Activated T-helper 1 cell treated with anti-CD3 and anti-CD28 coated beads, Interleukin-12 subunit alpha, Interleukin-12 subunit beta, Interleukin-2, Interleukin-4 antibody, amounts not matched to agents 30 ng/mL and 10 ng/mL and 1 ng/mL, durations not matched to agents 14 hours and 24 hours and 36 hours (primary cell): ENCODE measurements at regions not wholly inside any gene's neighbourhood (a gene's known extent, or its start where the extent isn't known, plus 50 kb on each side); places are given as distances from the start of the nearest gene placed in this dataset.

Experiments used
- DNase-seq: peaks from one replicate; pipeline ENCODE4 v3.0.0; 2021; ENCODE audit warnings: low spot score
- H3K27ac Mint-ChIP-seq: one replicate; pipeline ENCODE4 v1.8.0; 2021; ENCODE audit warnings: mild to moderate bottlenecking, mixed read lengths
- H3K27me3 Mint-ChIP-seq: one replicate; pipeline ENCODE4 v1.8.0; 2022; ENCODE audit warnings: mild to moderate bottlenecking, moderate library complexity, mixed read lengths; ENCODE audit not compliant: insufficient read depth
- H3K36me3 Mint-ChIP-seq: one replicate; pipeline ENCODE4 v1.8.0; 2021; ENCODE audit warnings: low read depth, mixed read lengths
- H3K4me1 Mint-ChIP-seq: one replicate; pipeline ENCODE4 v1.8.0; 2021; ENCODE audit warnings: low read depth, mixed read lengths
- H3K4me3 Mint-ChIP-seq: one replicate; pipeline ENCODE4 v1.8.0; 2021; ENCODE audit warnings: mild to moderate bottlenecking, moderate library complexity, mixed read lengths
- H3K9me3 Mint-ChIP-seq: one replicate; pipeline ENCODE4 v1.8.0; 2021; ENCODE audit warnings: mixed read lengths
- intact Hi-C: fragments of 100-400 bp; cut with micrococcal nuclease; formaldehyde crosslinking; loops from one replicate; pipeline ENCODE4 v1.15.1; 2024

- DNase-seq = no peak
- H3K9me3 Mint-ChIP-seq = no peaks in the 10 kb centered on the region
- peaks cover 30% of the 10 kb centered on the region for H3K27me3 Mint-ChIP-seq
- H3K36me3 Mint-ChIP-seq = no peaks in the 10 kb centered on the region
- intact Hi-C loops = no loop called here
- H3K27ac Mint-ChIP-seq = no peak overlapping the region
- H3K4me1 Mint-ChIP-seq = no peaks in the 10 kb centered on the region
- H3K4me3 Mint-ChIP-seq = no peak overlapping the region
Measured at GRCh38 chr2:161042990-161043625, 117.1 kb upstream of the TANK start.

- Mint-ChIP-seq H3K36me3 (no peaks in the 10 kb centered on the region), H3K4me3 (no peak overlapping the region), H3K4me1 (no peaks in the 10 kb centered on the region), H3K27ac (no peak overlapping the region), H3K9me3 (no peaks in the 10 kb centered on the region), H3K27me3 (peaks cover 34% of the 10 kb centered on the region)
- DNase-seq = no peak
- intact Hi-C loops = no loop called here
Measured at GRCh38 chr2:161044095-161044865, 115.9 kb upstream of the TANK start.

- Mint-ChIP-seq H3K9me3 (no peaks in the 10 kb centered on the region), H3K27me3 (peaks cover 39% of the 10 kb centered on the region), H3K27ac (no peak overlapping the region), H3K36me3 (no peaks in the 10 kb centered on the region), H3K4me1 (no peaks in the 10 kb centered on the region), H3K4me3 (no peak overlapping the region)
- DNase-seq = no peak
- intact Hi-C loops = no loop called here
Measured at GRCh38 chr2:161044921-161045320, 115.3 kb upstream of the TANK start.

GRCh38 chr2:161045726-161046125 lies 114.5 kb upstream of the TANK start:
- DNase-seq = no peak
- Mint-ChIP-seq H3K27ac (no peak overlapping the region), H3K4me1 (no peaks in the 10 kb centered on the region), H3K9me3 (no peaks in the 10 kb centered on the region), H3K27me3 (peaks cover 46% of the 10 kb centered on the region), H3K4me3 (no peak overlapping the region), H3K36me3 (peaks cover 2% of the 10 kb centered on the region)
- intact Hi-C loops = no loop called here

GRCh38 chr2:161046876-161047275 lies 113.4 kb upstream of the TANK start:
- Mint-ChIP-seq H3K4me1 (no peaks in the 10 kb centered on the region), H3K9me3 (no peaks in the 10 kb centered on the region), H3K27me3 (peaks cover 52% of the 10 kb centered on the region), H3K36me3 (peaks cover 2% of the 10 kb centered on the region), H3K4me3 (no peak overlapping the region), H3K27ac (no peak overlapping the region)
- intact Hi-C loops = no loop called here
- DNase-seq = no peak

GRCh38 chr2:161048317-161048716 lies 111.9 kb upstream of the TANK start:
- DNase-seq = no peak
- H3K27ac Mint-ChIP-seq = no peak overlapping the region
- peaks cover 2% of the 10 kb centered on the region for H3K36me3 Mint-ChIP-seq
- intact Hi-C loops = no loop called here
- no peaks in the 10 kb centered on the region for H3K4me1 Mint-ChIP-seq
- H3K4me3 Mint-ChIP-seq = no peak overlapping the region
- H3K27me3 Mint-ChIP-seq = peaks cover 55% of the 10 kb centered on the region
- no peaks in the 10 kb centered on the region for H3K9me3 Mint-ChIP-seq

- intact Hi-C loops = no loop called here
- Mint-ChIP-seq H3K27ac (no peak overlapping the region), H3K4me1 (no peaks in the 10 kb centered on the region), H3K4me3 (no peak overlapping the region), H3K36me3 (peaks cover 4% of the 10 kb centered on the region), H3K27me3 (peaks cover 49% of the 10 kb centered on the region), H3K9me3 (no peaks in the 10 kb centered on the region)
- DNase-seq = no peak
Measured at GRCh38 chr2:161049559-161049958, 110.7 kb upstream of the TANK start.

- Mint-ChIP-seq H3K9me3 (peaks cover 7% of the 10 kb centered on the region), H3K4me3 (no peak overlapping the region), H3K27ac (no peak overlapping the region), H3K36me3 (peaks cover 5% of the 10 kb centered on the region), H3K4me1 (no peaks in the 10 kb centered on the region), H3K27me3 (peaks cover 50% of the 10 kb centered on the region)
- intact Hi-C loops = no loop called here
- DNase-seq = no peak
Measured at GRCh38 chr2:161052214-161052613, 108.0 kb upstream of the TANK start.

- H3K27me3 Mint-ChIP-seq = peaks cover 33% of the 10 kb centered on the region
- H3K4me3 Mint-ChIP-seq = no peak overlapping the region
- DNase-seq = no peak
- H3K27ac Mint-ChIP-seq = no peak overlapping the region
- peaks cover 5% of the 10 kb centered on the region for H3K36me3 Mint-ChIP-seq
- peaks cover 11% of the 10 kb centered on the region for H3K9me3 Mint-ChIP-seq
- intact Hi-C loops = no loop called here
- no peaks in the 10 kb centered on the region for H3K4me1 Mint-ChIP-seq
Measured at GRCh38 chr2:161055289-161055688, 104.9 kb upstream of the TANK start.

GRCh38 chr2:161059388-161059787 lies 100.8 kb upstream of the TANK start:
- peaks cover 1% of the 10 kb centered on the region for H3K36me3 Mint-ChIP-seq
- intact Hi-C loops = no loop called here
- no peak for DNase-seq
- peaks cover 13% of the 10 kb centered on the region for H3K27me3 Mint-ChIP-seq
- no peak overlapping the region for H3K4me3 Mint-ChIP-seq
- peaks cover 7% of the 10 kb centered on the region for H3K4me1 Mint-ChIP-seq
- no peak overlapping the region for H3K27ac Mint-ChIP-seq
- H3K9me3 Mint-ChIP-seq = peaks cover 11% of the 10 kb centered on the region

- no peak for DNase-seq
- intact Hi-C loops = loop anchor here (5.0 kb wide), 1 partner anchor 211 kb away; no protein-coding TSS in a partner anchor
- Mint-ChIP-seq H3K4me1 (peaks cover 16% of the 10 kb centered on the region), H3K36me3 (peaks cover 1% of the 10 kb centered on the region), H3K9me3 (peaks cover 7% of the 10 kb centered on the region), H3K4me3 (no peak overlapping the region), H3K27ac (no peak overlapping the region), H3K27me3 (peaks cover 6% of the 10 kb centered on the region)
Measured at GRCh38 chr2:161061786-161062185, 98.4 kb upstream of the TANK start.

- Mint-ChIP-seq H3K4me3 (no peak overlapping the region), H3K27ac (no peak overlapping the region), H3K9me3 (no peaks in the 10 kb centered on the region), H3K4me1 (peaks cover 30% of the 10 kb centered on the region), H3K27me3 (peaks cover 2% of the 10 kb centered on the region), H3K36me3 (no peaks in the 10 kb centered on the region)
- intact Hi-C loops = loop anchor here (1.0 to 5.0 kb wide), 4 partner anchors 69 to 953 kb away; no protein-coding TSS in a partner anchor
- peak; percentile 59 for DNase-seq
Measured at GRCh38 chr2:161063157-161063945, 96.9 kb upstream of the TANK start.

GRCh38 chr2:161063946-161064306 lies 96.3 kb upstream of the TANK start:
- no peaks in the 10 kb centered on the region for H3K36me3 Mint-ChIP-seq
- peaks cover 31% of the 10 kb centered on the region for H3K4me1 Mint-ChIP-seq
- peaks cover 2% of the 10 kb centered on the region for H3K27me3 Mint-ChIP-seq
- no peak overlapping the region for H3K27ac Mint-ChIP-seq
- intact Hi-C loops = loop anchor here (1.0 to 5.0 kb wide), 4 partner anchors 70 to 954 kb away; no protein-coding TSS in a partner anchor
- no peaks in the 10 kb centered on the region for H3K9me3 Mint-ChIP-seq
- DNase-seq = no peak
- H3K4me3 Mint-ChIP-seq = no peak overlapping the region
